Body of pancreas (tissue), 4 donors: ENCODE measurements at regions not wholly inside any gene's neighbourhood (a gene's known extent, or its start where the extent isn't known, plus 50 kb on each side); places are given as distances from the start of the nearest gene placed in this dataset.

ENCODE experiments used
- ATAC-seq: fragments of 150-250 bp; one replicate; pipeline ENCODE4 v1.9.1; 2016
- DNase-seq, 4 donors: peaks; one replicate each; pipeline ENCODE4 v3.0.0-alpha.2; 2019
- H3K27ac ChIP-seq, 4 donors: fragments of 200-600 bp; sonication (generic); 1 replicate in 3 of 4; 2 replicates in 1 of 4; pipeline versions ENCODE4 v1.5.1 to v1.6.1; 2016 to 2019; ENCODE audit warnings: mild to moderate bottlenecking in 1 of 4, mixed read lengths in 1 of 4, moderate library complexity in 1 of 4
- H3K27me3 ChIP-seq, 2 donors: fragments of 200-600 bp; sonication (generic); one replicate each; pipeline ENCODE4 v1.6.0; 2016; ENCODE audit warnings: mild to moderate bottlenecking in 1 of 2
- H3K36me3 ChIP-seq, 2 donors: fragments of 200-600 bp; sonication (generic); replicated peaks in 1 of 2; 2 replicates each; pipeline ENCODE4 v1.5.1; 2016; ENCODE audit warnings: low read depth in 2 of 2; ENCODE audit not compliant: insufficient read depth in 1 of 2
- H3K4me1 ChIP-seq: fragments of 200-600 bp; sonication (generic); one replicate; pipeline ENCODE4 v1.6.0; 2016
- H3K4me3 ChIP-seq, 2 donors: fragments of 200-600 bp; sonication (generic); 1 replicate in 1 of 2; 2 replicates in 1 of 2; pipeline ENCODE4 v1.5.1; 2016 to 2019
- H3K9me3 ChIP-seq, 3 donors: fragments of 200-600 bp; sonication (generic); 1 replicate in 2 of 3; 2 replicates in 1 of 3; pipeline ENCODE4 v1.5.1; 2016
- POLR2A ChIP-seq, 3 donors: fragments of 450-650 bp; IDR thresholded peaks; one replicate each; pipeline ENCODE4 v1.6.1; 2016; ENCODE audit warnings: antibody characterized with exemption in 3 of 3, mild to moderate bottlenecking in 2 of 3
- WGBS, 2 donors: methylation state at CpG; one replicate each; pipeline ENCODE4 v1.1.5; 2017; 5-methylcytosine and 5-hydroxymethylcytosine counted together
- intact Hi-C: fragments of 100-400 bp; cut with DNase I; formaldehyde crosslinking; loops from one replicate; pipeline ENCODE4 v1.15.1; 2023
- TF ChIP-seq, protein P1 (sequence below), 7 experiments: fragments of 450-650 bp in 4 of 7; fragments of 200-600 bp in 3 of 7; sonication (generic) in 3 of 7; IDR thresholded peaks; one replicate each; pipeline ENCODE4 v1.5.1; 2016 to 2019; ENCODE audit warnings: antibody characterized with exemption in 7 of 7

DNA sequence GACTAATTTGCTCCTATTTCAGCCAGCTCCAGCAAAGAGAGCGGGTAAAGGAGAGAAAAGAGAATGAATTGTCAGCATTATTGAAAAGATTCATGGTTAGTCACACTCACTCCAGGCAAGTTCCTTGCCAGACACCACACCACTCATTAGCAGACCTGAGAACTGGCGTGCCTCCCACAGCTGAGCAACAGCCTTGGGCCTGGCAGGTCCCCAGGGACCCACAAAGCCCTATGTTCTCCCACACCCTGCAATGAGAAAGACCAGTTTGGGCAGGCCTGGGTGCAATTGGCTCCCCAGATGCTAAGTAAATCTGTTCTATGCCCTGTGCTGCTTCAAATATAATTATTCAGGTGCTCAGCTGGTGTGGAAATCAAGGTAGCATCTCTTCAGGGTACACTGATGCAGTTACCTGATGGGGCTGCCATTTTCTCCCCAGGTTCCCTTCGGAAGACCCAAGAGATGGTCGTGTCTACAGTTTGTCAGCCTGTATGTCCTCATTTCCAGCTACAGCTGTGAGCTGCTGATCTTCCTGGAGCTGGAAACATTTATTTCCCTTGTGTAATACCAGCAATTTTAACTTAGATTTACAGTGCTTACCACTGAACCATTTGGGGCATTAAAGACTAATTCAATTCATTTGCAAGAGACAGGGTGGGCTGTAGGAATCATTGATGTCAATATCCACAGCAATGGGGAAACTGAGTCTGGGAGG lies 405.0 kb downstream of the COG6 start:
- Histone ChIP-seq H3K36me3 (no peaks in the 10 kb centered on the region), H3K9me3 (no peaks in the 10 kb centered on the region), H3K27me3 (no peaks in the 10 kb centered on the region), H3K4me3 (no peak overlapping the region), H3K27ac (peak overlapping the region; percentile 91 to 94 (median 92)), H3K4me1 (peaks cover 78% of the 10 kb centered on the region)
- intact Hi-C loops, result no loop called here
- TF ChIP-seq POLR2A (IDR thresholded peaks at IDR 0.05), result no peak
- TF ChIP-seq, protein P1, sequence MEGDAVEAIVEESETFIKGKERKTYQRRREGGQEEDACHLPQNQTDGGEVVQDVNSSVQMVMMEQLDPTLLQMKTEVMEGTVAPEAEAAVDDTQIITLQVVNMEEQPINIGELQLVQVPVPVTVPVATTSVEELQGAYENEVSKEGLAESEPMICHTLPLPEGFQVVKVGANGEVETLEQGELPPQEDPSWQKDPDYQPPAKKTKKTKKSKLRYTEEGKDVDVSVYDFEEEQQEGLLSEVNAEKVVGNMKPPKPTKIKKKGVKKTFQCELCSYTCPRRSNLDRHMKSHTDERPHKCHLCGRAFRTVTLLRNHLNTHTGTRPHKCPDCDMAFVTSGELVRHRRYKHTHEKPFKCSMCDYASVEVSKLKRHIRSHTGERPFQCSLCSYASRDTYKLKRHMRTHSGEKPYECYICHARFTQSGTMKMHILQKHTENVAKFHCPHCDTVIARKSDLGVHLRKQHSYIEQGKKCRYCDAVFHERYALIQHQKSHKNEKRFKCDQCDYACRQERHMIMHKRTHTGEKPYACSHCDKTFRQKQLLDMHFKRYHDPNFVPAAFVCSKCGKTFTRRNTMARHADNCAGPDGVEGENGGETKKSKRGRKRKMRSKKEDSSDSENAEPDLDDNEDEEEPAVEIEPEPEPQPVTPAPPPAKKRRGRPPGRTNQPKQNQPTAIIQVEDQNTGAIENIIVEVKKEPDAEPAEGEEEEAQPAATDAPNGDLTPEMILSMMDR (IDR thresholded peaks at IDR 0.05), result no peak
- WGBS, 2 donors, result 30 to 34% methylated on average over 4 of the region's 4 CpGs
- DNase-seq (peak; percentile 96 to 98 (median 96)), ATAC-seq (peak; percentile 84)

DNA sequence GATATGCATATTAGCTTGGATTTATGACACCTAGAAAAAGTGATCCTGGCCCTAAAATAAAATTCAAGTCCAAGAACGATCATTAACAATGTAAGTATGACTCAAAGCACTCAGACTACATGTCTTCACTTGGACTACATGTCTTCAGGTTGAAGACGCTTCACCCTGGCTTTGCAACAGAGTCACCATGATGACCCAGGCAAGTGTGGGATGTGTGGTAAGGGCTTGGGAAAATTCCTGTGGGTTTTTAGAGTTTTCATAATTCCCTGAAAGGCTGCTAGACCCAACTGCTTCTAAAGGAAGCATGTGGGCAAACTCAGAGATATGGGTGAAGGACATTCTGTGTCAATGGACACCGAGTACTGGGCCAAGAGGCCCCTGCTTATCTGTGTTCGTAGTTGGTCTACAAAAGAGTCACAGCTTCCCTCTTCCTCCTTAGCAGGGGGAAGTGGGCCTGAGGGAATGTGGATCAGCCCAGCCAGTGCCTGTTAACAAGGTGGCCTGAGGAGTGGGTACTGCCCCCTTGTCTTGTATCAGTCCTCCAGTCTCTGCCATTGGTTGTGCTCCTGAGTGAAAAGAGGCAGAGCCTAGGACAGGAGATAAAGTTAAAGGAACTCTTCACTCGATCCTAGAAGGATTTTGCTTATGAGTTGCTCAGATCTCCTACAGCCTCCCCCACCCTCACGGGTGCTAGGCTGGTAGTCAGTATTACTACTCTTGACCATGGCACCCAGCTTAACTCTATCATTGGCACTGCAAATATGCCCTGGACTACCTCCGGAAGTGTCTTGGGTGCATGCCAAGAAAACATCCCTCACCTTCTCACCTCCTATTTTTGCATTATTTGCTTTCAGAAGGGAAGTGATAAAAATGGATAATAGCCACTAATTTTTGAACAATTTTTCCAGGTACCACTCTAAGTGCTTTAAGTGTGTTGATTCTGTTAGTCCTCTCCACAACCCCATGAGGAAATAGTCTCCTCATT lies 406.3 kb downstream of the COG6 start:
- DNase-seq (peak; percentile 62 to 83 (median 72)), ATAC-seq (peak; percentile 36)
- H3K9me3 ChIP-seq, result no peaks in the 10 kb centered on the region
- WGBS, 2 donors, result 37 to 44% methylated on average over 7 of the region's 7 CpGs
- no peaks in the 10 kb centered on the region for H3K36me3 ChIP-seq
- TF ChIP-seq, protein P1 (IDR thresholded peaks at IDR 0.05), result peak in 1 of 7 experiments; percentile 2
- TF ChIP-seq POLR2A (IDR thresholded peaks at IDR 0.05), result peak in 2 of 3 donors; percentile 57 to 60
- intact Hi-C loops, result no loop called here
- H3K4me1 ChIP-seq, result peaks cover 73% of the 10 kb centered on the region
- H3K27ac ChIP-seq, result peak overlapping the region; percentile 77 to 94 (median 92)
- no peaks in the 10 kb centered on the region for H3K27me3 ChIP-seq
- no peak overlapping the region for H3K4me3 ChIP-seq

DNA sequence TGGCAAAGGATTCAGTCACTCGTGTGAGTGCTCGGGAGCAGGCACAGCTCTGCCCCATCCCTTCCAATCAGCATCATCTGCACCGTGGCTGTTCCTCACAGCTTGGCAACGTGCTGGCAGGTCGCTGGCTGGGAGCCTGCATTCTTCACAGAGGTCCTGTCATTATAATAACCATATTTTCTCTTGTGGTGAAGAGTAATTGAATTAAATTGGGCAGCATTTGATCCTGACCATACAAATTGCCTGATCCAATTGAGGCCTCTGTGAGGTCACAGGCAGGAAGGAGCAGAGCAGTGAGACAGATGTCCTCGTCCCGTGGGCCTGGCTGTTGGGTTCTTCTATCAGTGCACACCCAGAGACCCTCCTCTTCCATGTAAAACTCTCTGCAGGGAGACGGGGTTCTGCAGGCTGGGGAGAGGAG lies 407.8 kb downstream of the COG6 start:
- no peaks in the 10 kb centered on the region for H3K36me3 ChIP-seq
- H3K4me1 ChIP-seq, result peaks cover 67% of the 10 kb centered on the region
- WGBS, 2 donors, result 8 to 12% methylated on average over 5 to 8 of the region's 8 CpGs
- no peak overlapping the region for H3K4me3 ChIP-seq
- intact Hi-C loops, result no loop called here
- peak overlapping the region; percentile 66 to 94 (median 92) for H3K27ac ChIP-seq
- H3K27me3 ChIP-seq, result no peaks in the 10 kb centered on the region
- H3K9me3 ChIP-seq, result no peaks in the 10 kb centered on the region
- DNase-seq, result peak; percentile 46 to 69 (median 50)
- TF ChIP-seq, protein P1 (IDR thresholded peaks at IDR 0.05), result no peak
- TF ChIP-seq POLR2A (IDR thresholded peaks at IDR 0.05), result no peak
- no peak for ATAC-seq

DNA sequence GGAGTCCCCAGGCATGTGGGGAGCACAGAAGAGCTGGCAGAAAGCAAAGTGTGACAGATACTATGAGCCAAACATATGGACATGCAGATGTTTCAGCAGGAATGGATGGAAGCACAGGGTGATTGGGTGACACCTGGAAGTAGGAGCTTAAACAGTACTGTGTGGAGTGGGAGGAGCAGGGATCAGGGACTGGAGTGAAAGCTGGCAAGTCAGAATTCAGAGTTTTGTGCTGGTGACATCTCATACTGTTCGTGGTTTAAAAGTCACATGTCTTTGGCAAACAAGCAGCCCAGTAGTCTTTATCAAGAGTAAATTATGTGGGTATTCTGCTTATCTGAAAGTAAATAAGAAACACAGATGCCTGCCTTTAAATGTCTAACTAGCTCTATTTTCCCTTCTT lies 408.2 kb downstream of the COG6 start:
- TF ChIP-seq POLR2A (IDR thresholded peaks at IDR 0.05), result peak in 2 of 3 donors; percentile 34 to 52
- TF ChIP-seq, protein P1 (IDR thresholded peaks at IDR 0.05), result no peak
- WGBS, 2 donors, result 6 to 32% methylated on average over 1 of the region's 1 CpG
- Histone ChIP-seq H3K36me3 (no peaks in the 10 kb centered on the region), H3K9me3 (no peaks in the 10 kb centered on the region), H3K27me3 (no peaks in the 10 kb centered on the region), H3K4me3 (no peak overlapping the region), H3K27ac (peak overlapping the region; percentile 66 to 94 (median 92)), H3K4me1 (peaks cover 63% of the 10 kb centered on the region)
- DNase-seq (peak; percentile 50 to 78 (median 67)), ATAC-seq (peak; percentile 50)
- intact Hi-C loops, result no loop called here
